ENCODE measurements at regions not wholly inside any gene's neighbourhood (a gene's known extent, or its start where the extent isn't known, plus 50 kb on each side); places are given as distances from the start of the nearest gene placed in this dataset.

DNA sequence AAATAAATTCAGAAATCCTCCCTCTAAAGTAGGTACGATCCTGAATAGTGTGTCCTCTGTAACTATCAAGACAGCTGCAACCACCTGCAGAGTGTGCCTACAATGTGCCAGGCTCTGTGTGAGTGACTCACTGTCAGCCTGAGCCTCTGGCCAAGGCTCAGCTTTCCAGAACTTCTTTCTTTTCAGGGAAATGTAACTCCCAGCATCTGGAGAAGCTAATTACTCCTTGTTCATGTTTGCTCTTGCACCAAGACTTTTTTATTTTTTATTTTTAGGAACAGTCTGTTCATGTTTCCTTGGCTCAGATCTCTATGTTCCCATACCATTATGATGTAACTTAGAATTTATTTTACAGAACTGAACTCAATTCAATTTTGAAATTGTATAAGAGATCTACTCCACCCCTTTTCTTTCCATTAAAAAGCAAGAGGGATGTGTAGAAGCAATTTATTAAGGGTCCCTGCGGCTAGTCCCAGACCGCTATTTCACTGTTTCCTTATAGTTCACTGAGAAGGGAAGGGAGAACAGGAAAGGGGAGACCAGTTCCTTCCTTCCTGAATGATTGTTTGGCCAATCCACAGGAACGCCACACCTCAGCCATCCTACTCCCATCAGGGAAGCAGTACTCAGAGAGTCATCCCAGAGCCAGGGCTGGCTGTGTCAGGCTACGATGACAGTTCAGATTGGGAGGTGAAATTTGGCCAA, 112.4 kb upstream of the ZNF648 start:
- TF ChIP-seq POLR2A (IDR thresholded peaks at IDR 0.05), result no peak
- TF ChIP-seq, protein P1, sequence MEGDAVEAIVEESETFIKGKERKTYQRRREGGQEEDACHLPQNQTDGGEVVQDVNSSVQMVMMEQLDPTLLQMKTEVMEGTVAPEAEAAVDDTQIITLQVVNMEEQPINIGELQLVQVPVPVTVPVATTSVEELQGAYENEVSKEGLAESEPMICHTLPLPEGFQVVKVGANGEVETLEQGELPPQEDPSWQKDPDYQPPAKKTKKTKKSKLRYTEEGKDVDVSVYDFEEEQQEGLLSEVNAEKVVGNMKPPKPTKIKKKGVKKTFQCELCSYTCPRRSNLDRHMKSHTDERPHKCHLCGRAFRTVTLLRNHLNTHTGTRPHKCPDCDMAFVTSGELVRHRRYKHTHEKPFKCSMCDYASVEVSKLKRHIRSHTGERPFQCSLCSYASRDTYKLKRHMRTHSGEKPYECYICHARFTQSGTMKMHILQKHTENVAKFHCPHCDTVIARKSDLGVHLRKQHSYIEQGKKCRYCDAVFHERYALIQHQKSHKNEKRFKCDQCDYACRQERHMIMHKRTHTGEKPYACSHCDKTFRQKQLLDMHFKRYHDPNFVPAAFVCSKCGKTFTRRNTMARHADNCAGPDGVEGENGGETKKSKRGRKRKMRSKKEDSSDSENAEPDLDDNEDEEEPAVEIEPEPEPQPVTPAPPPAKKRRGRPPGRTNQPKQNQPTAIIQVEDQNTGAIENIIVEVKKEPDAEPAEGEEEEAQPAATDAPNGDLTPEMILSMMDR (IDR thresholded peaks at IDR 0.05), result no peak
- no peaks in the 10 kb centered on the region for H3K27me3 ChIP-seq
- H3K4me3 ChIP-seq, result no peak overlapping the region
- H3K36me3 ChIP-seq, result no peaks in the 10 kb centered on the region
- no peaks in the 10 kb centered on the region for H3K9me3 ChIP-seq
- peak in 1 of 3 donors; percentile 53 for DNase-seq
- peak overlapping the region in 2 of 4 donors; percentile 21 to 53 for H3K27ac ChIP-seq
- H3K4me1 ChIP-seq, result peaks cover 0 to 4% (median 0%) of the 10 kb centered on the region in 4 donors

DNA sequence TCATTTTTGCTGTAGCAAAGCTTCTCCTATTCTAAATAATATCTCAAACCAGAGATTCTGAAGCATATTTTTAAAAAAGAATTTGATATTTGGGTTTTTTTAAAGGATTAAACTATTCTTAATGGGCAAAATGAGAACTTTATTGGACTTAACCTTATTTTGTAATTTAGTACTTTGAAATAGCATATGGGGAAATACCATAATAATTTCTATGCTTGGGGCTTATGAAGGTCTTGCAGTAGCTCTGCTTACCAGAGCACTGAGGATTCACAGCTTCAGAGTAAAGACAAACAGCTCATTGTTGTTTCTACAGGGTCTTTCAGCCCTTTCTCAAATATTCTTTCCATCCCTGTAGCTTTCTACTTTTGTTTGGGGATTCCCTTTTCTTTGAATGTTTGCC, 111.2 kb upstream of the ZNF648 start:
- H3K27ac ChIP-seq, result no peak overlapping the region
- H3K4me3 ChIP-seq, result no peak overlapping the region
- TF ChIP-seq POLR2A (IDR thresholded peaks at IDR 0.05), result no peak
- TF ChIP-seq, protein P1 (IDR thresholded peaks at IDR 0.05), result no peak
- H3K4me1 ChIP-seq, result peaks cover 0 to 4% (median 0%) of the 10 kb centered on the region in 4 donors
- no peaks in the 10 kb centered on the region for H3K27me3 ChIP-seq
- H3K9me3 ChIP-seq, result no peaks in the 10 kb centered on the region
- no peaks in the 10 kb centered on the region for H3K36me3 ChIP-seq
- no peak for DNase-seq

DNA sequence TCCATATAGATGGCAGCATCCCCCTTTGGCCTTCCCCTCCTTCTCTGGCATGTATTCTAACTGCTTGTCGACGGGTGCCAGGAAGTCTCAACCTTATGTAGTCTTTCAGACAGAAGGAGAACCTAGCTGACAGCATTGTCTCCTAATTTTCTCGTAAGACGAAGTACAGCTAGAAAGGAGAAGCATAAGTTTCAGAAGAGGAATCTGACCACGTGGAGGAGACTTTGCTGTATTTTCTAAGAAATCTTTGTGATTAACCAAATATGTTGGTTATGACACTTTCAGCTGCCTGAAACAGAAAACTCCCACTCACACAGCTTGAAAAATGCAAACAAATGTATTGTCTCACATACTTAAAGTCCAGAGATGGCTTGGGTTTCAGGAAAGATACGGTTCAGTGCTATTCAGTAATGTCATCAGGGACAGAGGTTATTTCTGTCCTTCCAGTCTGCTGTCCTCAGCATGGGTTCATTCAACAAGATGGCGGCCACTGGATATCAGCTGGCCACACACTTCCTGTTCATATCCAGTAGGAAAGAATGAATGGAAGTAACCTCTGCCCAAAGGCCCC, 109.5 kb upstream of the ZNF648 start:
- Histone ChIP-seq H3K27me3 (no peaks in the 10 kb centered on the region), H3K36me3 (no peaks in the 10 kb centered on the region), H3K9me3 (no peaks in the 10 kb centered on the region), H3K4me1 (peaks cover 0 to 4% (median 0%) of the 10 kb centered on the region in 4 donors), H3K27ac (peak overlapping the region in 1 of 4 donors; percentile 18), H3K4me3 (no peak overlapping the region)
- DNase-seq, result no peak
- TF ChIP-seq POLR2A (IDR thresholded peaks at IDR 0.05), result no peak
- TF ChIP-seq, protein P1 (IDR thresholded peaks at IDR 0.05), result no peak

DNA sequence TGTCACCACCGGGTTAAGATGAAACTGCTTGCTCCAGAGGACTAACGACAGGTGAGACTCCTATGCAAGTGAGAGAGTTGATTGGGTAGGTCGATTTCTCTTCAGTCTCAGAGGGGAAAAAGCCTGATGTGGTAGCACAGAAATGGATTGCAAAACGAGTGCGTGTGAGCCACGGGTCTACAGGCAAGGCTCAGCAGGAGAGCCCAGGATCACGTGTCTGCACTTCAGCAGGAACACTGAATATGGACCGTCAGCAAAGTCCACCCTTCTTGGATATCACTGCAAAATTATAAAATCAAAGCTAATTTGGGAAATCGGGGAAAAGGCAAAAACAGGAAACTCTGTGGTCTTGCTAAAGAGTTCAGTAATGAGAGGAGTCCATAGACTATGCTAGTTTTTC, 107.7 kb upstream of the ZNF648 start:
- H3K4me1 ChIP-seq, result peaks cover 0 to 3% (median 0%) of the 10 kb centered on the region in 4 donors
- H3K27ac ChIP-seq, result no peak overlapping the region
- H3K9me3 ChIP-seq, result no peaks in the 10 kb centered on the region
- no peak overlapping the region for H3K4me3 ChIP-seq
- TF ChIP-seq, protein P1 (IDR thresholded peaks at IDR 0.05), result no peak
- no peak for TF ChIP-seq POLR2A (IDR thresholded peaks at IDR 0.05)
- H3K36me3 ChIP-seq, result no peaks in the 10 kb centered on the region
- DNase-seq, result peak in 1 of 3 donors; percentile 55
- no peaks in the 10 kb centered on the region for H3K27me3 ChIP-seq

DNA sequence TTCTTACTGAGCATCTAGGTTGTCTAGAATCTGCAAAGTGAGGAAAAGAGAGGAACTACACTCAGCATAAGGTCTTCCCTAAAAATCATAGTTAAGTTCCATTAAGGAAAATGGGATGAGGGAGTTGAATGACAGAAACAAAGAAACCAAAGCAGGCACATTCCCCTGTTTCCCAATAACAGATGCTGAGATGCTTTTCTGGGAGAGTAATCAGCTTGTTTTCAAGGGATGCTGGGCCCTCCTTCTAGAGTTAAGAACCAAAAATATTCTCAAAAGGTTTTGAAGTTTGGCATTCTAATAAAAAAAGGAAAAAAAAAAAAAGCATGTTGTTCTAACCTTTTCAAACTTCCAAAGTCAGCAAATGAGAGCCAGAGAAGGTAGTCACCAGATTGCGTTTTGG, 105.2 kb upstream of the ZNF648 start:
- TF ChIP-seq, protein P1 (IDR thresholded peaks at IDR 0.05), result no peak
- TF ChIP-seq POLR2A (IDR thresholded peaks at IDR 0.05), result no peak
- Histone ChIP-seq H3K4me3 (no peak overlapping the region), H3K27me3 (no peaks in the 10 kb centered on the region), H3K4me1 (no peaks in the 10 kb centered on the region), H3K27ac (no peak overlapping the region), H3K36me3 (no peaks in the 10 kb centered on the region), H3K9me3 (no peaks in the 10 kb centered on the region)
- no peak for DNase-seq

Data from Peyer's patch (tissue), 4 donors.